HG02943 (cell line): ENCODE measurements at regions not wholly inside any gene's neighbourhood (a gene's known extent, or its start where the extent isn't known, plus 50 kb on each side); places are given as distances from the start of the nearest gene placed in this dataset.

Experiments
- ATAC-seq: cut with Tn5 transposase; IDR thresholded peaks from one replicate; pipeline ENCODE4 v1.9.1; 2021; ENCODE audit warnings: mild to moderate bottlenecking, low read depth, moderate library complexity; ENCODE audit not compliant: unreplicated experiment

DNA sequence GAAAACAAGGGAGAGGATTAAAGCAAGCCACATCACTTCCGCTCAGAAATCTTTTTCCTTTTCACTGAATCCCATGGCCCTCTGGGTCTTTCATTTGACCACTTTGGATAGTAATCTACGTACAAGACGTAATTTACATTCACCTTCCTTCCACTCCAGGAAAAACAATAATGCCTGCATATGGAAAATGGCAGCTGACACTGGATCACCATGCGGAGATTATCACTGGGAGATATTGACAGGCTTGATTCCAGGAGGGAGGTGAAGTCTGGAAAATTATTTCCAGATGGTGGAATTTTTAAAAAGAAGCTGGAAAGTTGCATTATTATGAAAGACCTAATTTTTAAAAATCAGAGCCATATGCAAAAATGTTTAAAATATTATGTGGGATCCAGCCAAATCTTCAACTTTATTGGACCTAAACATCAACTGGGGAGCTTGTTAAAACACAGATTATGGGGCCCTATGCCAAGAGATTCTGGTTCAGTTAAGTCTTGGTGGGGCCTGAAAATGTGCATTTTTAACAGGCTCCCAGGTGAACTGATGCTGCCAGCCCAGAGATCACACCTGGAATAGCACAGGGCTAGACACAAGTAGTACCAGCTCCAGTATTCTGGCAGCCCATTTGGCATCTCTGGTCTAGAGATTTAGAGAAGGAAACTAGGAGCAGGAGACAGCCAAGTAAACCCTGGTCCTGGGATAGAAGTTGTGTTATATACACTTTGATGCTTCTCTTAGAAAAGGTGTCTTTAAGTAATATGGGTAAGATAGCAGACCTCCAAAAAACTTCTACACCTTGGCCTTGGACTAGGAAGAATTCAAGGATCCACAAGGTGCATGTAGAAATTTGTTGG is 290.3 kb upstream of the LDB2 start:
- ATAC-seq: no peak

GRCh38 chr4:17188125-17188524 is 289.7 kb upstream of the LDB2 start:
- ATAC-seq: no peak

DNA sequence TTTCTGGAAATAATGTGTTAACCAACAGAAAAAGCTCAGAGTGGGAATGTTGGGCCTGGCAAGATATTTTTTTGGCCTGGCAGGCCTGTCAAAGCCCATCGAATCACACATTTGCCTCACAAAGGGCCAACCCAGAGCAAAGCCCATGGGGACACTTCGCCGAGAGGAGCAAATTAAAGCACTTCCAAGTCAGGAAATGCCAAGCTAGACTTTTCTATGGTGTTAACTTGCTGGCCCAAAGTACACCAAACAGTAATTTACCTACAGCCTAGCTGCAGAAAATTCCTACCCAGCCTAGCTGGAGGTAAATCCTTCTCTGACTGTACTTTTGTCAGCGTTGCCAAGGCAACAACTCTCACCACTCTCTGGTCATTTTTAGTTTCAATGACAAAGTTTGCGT is 288.6 kb upstream of the LDB2 start:
- no peak for ATAC-seq

DNA sequence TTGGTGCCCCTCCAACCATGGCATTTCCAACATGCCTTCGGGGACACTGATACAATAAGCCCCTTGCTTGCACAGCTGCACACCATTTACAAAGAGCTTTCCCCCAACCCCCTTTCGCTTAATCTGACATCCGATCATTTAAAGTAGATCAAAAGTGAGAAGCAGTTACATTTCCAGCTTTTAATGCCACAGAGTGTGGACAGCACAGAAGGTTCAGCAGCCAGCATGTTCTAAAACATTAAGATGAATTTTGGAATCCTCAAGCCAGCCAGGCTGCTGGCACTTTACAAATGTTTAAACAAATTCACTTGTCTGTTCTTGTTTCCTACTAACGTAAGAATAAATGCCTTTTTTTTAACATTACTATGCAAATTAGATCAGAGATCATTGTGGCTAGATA is 284.4 kb upstream of the LDB2 start:
- ATAC-seq: no peak

- ATAC-seq: no peak
Observed at GRCh38 chr4:17174751-17175150, 276.3 kb upstream of the LDB2 start.

- no peak for ATAC-seq
Observed at GRCh38 chr4:17173300-17173699, 274.9 kb upstream of the LDB2 start.

DNA sequence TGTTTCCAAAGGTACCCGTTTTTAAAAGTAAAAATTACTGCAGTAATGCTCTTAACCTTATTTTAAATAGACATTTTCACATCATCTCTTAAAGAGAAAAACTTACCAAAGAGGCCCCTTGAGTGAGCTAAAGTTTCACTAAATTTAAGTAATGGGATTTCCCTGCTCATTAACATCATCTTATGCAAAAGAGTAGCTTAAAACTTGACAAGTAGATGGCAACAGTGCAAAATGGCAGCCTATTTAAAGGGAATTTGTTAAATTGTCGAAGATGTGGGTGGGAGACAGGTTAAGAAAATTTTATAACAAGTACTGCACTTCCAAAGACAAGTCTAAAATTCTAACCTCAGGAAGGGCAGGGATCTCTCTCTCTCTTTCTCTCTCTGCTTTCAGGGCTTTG is 271.7 kb upstream of the LDB2 start:
- ATAC-seq: no peak

- no peak for ATAC-seq
Observed at GRCh38 chr4:17169699-17170098, 271.3 kb upstream of the LDB2 start.

- ATAC-seq: no peak
Observed at GRCh38 chr4:17168571-17168970, 270.1 kb upstream of the LDB2 start.

- no peak for ATAC-seq
Observed at GRCh38 chr4:17166954-17167353, 268.5 kb upstream of the LDB2 start.

GRCh38 chr4:17165286-17165685 is 266.8 kb upstream of the LDB2 start:
- no peak for ATAC-seq

- no peak for ATAC-seq
Observed at GRCh38 chr4:17164666-17165065, 266.2 kb upstream of the LDB2 start.

DNA sequence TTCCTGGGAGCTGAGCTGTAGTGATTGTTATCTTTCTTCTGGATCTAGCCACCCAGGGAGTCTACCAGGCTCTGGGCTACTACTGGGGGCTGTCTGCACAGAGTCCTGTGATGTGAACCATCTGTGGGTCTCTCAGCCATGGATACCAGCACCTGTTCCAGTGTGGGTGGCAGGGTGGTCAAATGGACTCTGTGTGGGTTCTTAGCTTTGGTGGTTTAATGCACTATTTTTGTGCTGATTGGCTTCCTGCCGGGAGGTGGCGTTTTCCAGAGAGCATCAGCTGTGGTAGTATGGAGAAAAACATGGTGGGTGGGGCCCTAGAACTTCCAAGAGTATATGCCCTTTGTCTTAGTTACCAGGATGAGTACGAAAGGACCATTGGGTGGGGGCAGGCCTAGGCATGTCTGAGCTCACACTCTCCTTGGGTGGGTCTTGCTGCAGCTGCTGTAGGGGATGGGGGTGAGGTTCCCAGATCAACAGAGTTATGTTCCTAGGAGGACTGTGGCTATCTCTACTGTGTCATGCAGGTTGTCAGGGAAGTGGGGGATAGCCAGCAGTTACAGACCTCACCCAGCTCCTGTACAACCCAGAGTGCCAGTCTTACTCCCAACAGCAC is 264.8 kb upstream of the LDB2 start:
- no peak for ATAC-seq

DNA sequence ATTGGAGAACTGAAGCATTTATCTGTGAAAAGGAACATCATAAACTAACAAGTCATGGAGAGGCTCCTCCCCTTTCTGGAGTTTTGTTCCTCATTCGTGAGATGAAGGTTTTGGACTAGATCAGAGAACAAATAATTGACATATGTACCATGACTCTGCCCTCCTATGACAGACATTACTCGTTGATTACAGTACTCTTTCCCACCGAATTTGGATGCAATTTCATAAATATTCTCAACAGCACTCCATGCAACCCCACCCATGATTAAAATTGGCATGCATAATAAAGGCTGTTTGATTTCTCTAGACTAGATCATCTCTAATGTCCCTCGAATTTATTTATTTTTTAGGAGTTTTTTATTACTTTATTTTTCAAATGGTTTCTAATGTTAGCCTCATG is 258.9 kb upstream of the LDB2 start:
- no peak for ATAC-seq

DNA sequence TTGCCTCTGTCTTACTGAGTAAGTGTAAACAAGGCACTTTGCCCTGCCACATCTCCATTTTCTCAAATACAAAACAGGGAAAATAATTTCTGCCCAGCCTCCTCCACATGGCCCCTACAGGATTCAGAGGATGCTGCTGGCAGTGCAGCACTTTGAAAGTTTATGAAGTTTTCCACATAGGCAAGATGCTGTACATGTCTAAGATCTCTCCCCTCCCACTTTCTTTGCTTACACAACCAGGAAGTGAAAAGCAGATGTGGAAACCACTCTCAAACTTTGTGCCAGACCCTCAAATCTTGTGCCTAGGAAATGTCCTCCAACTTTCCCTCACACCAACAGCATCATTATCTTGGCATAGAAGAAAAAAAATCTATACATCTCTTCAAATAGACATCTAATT is 257.0 kb upstream of the LDB2 start:
- ATAC-seq: no peak

- ATAC-seq: no peak
Observed at GRCh38 chr4:17153572-17153971, 255.1 kb upstream of the LDB2 start.

- ATAC-seq: no peak
Observed at GRCh38 chr4:17152941-17153540, 254.6 kb upstream of the LDB2 start.

DNA sequence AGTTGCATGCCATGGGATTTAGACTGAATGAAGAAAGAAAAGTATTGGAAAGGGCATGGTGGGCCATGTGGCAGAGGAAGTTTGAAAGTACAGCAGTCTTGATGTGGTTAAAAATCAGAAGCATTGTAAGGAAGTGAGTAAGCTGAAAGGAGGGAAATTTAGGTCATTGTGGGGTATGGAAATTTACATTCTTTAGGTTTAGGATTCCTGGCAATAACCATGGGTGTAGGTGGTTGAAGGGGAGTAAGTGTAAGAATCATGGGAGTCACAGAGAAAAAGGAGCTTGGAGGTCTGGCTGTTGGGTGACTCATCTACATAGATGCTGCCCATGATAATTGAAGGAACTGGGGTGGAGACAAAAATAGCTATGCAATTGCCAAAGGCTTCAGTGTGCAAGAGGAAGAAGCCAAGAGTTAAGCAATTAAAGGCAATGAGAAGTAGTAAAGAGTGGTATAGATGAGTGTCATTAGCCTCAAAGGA is 243.8 kb upstream of the LDB2 start:
- no peak for ATAC-seq

DNA sequence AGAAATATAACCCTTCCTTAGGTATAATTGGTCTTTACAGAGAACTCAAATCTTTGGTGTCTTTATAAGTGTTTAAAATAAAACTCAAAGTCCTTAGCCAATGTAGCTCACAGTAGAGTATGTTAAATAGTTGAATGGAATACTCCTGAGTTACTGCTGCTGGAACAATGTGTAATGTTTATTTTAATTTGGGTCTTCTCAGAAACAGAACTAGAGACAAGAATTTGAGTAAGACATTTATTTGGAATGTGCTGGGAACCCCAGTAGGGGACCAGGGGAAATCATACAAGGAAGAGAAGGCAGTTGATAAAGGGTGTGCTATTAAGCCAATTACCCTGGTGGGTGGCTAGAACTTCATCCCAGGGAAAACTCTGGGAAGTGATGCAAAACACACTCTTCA is 240.4 kb upstream of the LDB2 start:
- ATAC-seq: no peak

DNA sequence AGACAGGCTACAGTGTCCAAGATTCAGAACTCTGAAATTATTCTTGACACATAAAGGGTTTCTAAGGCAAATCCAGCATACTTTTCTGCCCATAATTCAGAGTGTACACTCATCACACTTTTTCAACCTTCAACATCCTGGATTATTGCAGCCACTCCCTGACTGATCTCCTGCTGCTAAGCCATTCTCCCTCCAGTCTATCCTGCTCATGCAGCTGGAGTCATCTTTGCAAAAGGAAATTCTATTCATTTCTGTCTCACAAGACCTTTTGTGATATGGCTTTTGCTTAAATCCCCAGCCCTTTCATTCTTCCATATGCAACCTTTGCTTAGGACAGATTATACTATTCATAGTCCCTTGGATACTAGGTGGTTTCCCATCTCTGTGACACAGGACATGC is 236.1 kb upstream of the LDB2 start:
- ATAC-seq: no peak

DNA sequence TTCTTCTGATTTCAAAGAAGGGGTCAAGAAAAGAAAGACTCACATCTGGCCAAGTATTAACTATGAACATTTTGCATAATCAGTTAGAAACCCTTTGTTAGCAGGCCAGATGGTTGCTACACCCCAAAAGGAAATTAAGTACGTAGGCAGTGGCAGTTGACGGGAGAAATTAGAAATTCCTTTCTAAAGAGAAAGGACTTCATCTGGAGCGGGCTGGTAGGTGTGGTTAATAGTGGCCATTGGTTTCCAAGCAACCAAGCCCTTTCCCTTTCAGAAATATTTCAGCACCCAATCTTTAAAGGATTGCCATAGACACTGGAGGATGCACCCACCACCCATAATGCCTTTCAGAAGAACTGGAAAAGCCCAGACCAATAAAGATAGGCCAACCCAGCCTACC is 235.7 kb upstream of the LDB2 start:
- no peak for ATAC-seq

GRCh38 chr4:17132226-17132625 is 233.8 kb upstream of the LDB2 start:
- no peak for ATAC-seq
